Nephron (organoid): ENCODE measurements at regions not wholly inside any gene's neighbourhood (a gene's known extent, or its start where the extent isn't known, plus 50 kb on each side); places are given as distances from the start of the nearest gene placed in this dataset.

ENCODE experiments used
- H3K27ac Mint-ChIP-seq, 3 experiments: 2 replicates each; pipeline ENCODE4 v1.8.0; 2020; ENCODE audit warnings: mixed read lengths in 3 of 3, mild to moderate bottlenecking in 2 of 3, moderate library complexity in 1 of 3
- H3K27me3 Mint-ChIP-seq: 2 replicates; pipeline ENCODE4 v1.8.0; 2021; ENCODE audit warnings: low read depth, mild to moderate bottlenecking, moderate library complexity, mixed read lengths
- H3K36me3 Mint-ChIP-seq: 2 replicates; pipeline ENCODE4 v1.8.0; 2020; ENCODE audit warnings: low read depth, mixed read lengths
- H3K4me1 Mint-ChIP-seq: 2 replicates; pipeline ENCODE4 v1.8.0; 2020; ENCODE audit warnings: mixed read lengths
- H3K4me3 Mint-ChIP-seq, 3 experiments: 2 replicates each; pipeline ENCODE4 v1.8.0; 2020; ENCODE audit warnings: mild to moderate bottlenecking in 3 of 3, mixed read lengths in 3 of 3, moderate library complexity in 2 of 3
- H3K9me3 Mint-ChIP-seq: 2 replicates; pipeline ENCODE4 v1.8.0; 2020; ENCODE audit warnings: mixed read lengths
- CTCF ChIP-seq, 3 experiments: fragments of 200-600 bp; sonication (generic); IDR thresholded peaks; one replicate each; pipeline ENCODE4 v1.5.0; 2021; ENCODE audit warnings: antibody characterized with exemption in 3 of 3; ENCODE audit not compliant: unreplicated experiment in 3 of 3

GRCh38 chr9:88925481-88925880, 65.8 kb upstream of the S1PR3 start:
- peaks cover 4% of the 10 kb centered on the region for H3K27me3 Mint-ChIP-seq
- no peak for TF ChIP-seq CTCF (IDR thresholded peaks at IDR 0.05; ENCODE audit: unreplicated experiment in 3 of 3)
- peaks cover 7% of the 10 kb centered on the region for H3K4me1 Mint-ChIP-seq
- no peak overlapping the region for H3K4me3 Mint-ChIP-seq
- H3K36me3 Mint-ChIP-seq = peaks cover under 1% of the 10 kb centered on the region
- H3K9me3 Mint-ChIP-seq = peaks cover 7% of the 10 kb centered on the region
- no peak overlapping the region for H3K27ac Mint-ChIP-seq

- Mint-ChIP-seq H3K4me1 (peaks cover 7% of the 10 kb centered on the region), H3K27me3 (peaks cover 4% of the 10 kb centered on the region), H3K27ac (no peak overlapping the region), H3K9me3 (peaks cover 15% of the 10 kb centered on the region), H3K4me3 (no peak overlapping the region), H3K36me3 (peaks cover 6% of the 10 kb centered on the region)
- TF ChIP-seq CTCF (IDR thresholded peaks at IDR 0.05; ENCODE audit: unreplicated experiment in 3 of 3) = no peak
These were observed 64.3 kb upstream of the S1PR3 start for GRCh38 chr9:88926781-88927505.

- H3K36me3 Mint-ChIP-seq = peaks cover 6% of the 10 kb centered on the region
- H3K4me1 Mint-ChIP-seq = peaks cover 7% of the 10 kb centered on the region
- H3K27me3 Mint-ChIP-seq = peaks cover 8% of the 10 kb centered on the region
- no peak overlapping the region for H3K4me3 Mint-ChIP-seq
- no peak for TF ChIP-seq CTCF (IDR thresholded peaks at IDR 0.05; ENCODE audit: unreplicated experiment in 3 of 3)
- peaks cover 15% of the 10 kb centered on the region for H3K9me3 Mint-ChIP-seq
- H3K27ac Mint-ChIP-seq = no peak overlapping the region
These were observed 63.8 kb upstream of the S1PR3 start for GRCh38 chr9:88927510-88927909.

GRCh38 chr9:88930716-88931115, 60.6 kb upstream of the S1PR3 start:
- peaks cover 7% of the 10 kb centered on the region for H3K4me1 Mint-ChIP-seq
- peaks cover 24% of the 10 kb centered on the region for H3K9me3 Mint-ChIP-seq
- TF ChIP-seq CTCF (IDR thresholded peaks at IDR 0.05; ENCODE audit: unreplicated experiment in 3 of 3) = no peak

GRCh38 chr9:88932766-88933165, 58.5 kb upstream of the S1PR3 start:
- peaks cover 6% of the 10 kb centered on the region for H3K36me3 Mint-ChIP-seq

More at GRCh38 chr9:88930716-88931115, 60.6 kb upstream of the S1PR3 start:
- H3K27me3 Mint-ChIP-seq = peaks cover 4% of the 10 kb centered on the region
- no peak overlapping the region for H3K4me3 Mint-ChIP-seq
- H3K36me3 Mint-ChIP-seq = peaks cover 6% of the 10 kb centered on the region
- H3K27ac Mint-ChIP-seq = no peak overlapping the region

More at GRCh38 chr9:88932766-88933165, 58.5 kb upstream of the S1PR3 start:
- H3K9me3 Mint-ChIP-seq = peaks cover 24% of the 10 kb centered on the region
- no peak for TF ChIP-seq CTCF (IDR thresholded peaks at IDR 0.05; ENCODE audit: unreplicated experiment in 3 of 3)
- peaks cover 4% of the 10 kb centered on the region for H3K27me3 Mint-ChIP-seq
- no peak overlapping the region for H3K27ac Mint-ChIP-seq
- no peaks in the 10 kb centered on the region for H3K4me1 Mint-ChIP-seq
- H3K4me3 Mint-ChIP-seq = no peak overlapping the region
